OCI-LY3 (cell line): ENCODE measurements at regions not wholly inside any gene's neighbourhood (a gene's known extent, or its start where the extent isn't known, plus 50 kb on each side); places are given as distances from the start of the nearest gene placed in this dataset.
A peak's percentile ranks its signal among the peaks of the same experiment; 100 is the strongest.
"Not testable (repeated sequence)": the region's sequence is repeated elsewhere in the genome, so short reads cannot be mapped to it uniquely, and the experiment has no call there.

ENCODE experiments used
- H2AFZ ChIP-seq: fragments of 200-600, 300-600 bp; shearing (Covaris generic); 2 replicates; pipeline ENCODE4 v1.6.0; 2014; ENCODE audit warnings: antibody characterized with exemption, low read depth, low read length
- H3K27ac ChIP-seq: fragments of 200-600, 300-600 bp; sonication (generic); 2 replicates; pipeline ENCODE4 v1.5.1; 2014; ENCODE audit warnings: mild to moderate bottlenecking, low read length, moderate library complexity, mixed read lengths
- H3K27me3 ChIP-seq: fragments of 200-600, 300-600 bp; sonication (generic); 2 replicates; pipeline ENCODE4 v1.6.1; 2014; ENCODE audit warnings: low read depth, low read length, mixed read lengths
- H3K36me3 ChIP-seq: fragments of 200-600, 300-600 bp; sonication (generic); replicated peaks from 2 replicates; pipeline ENCODE3; 2014; ENCODE audit warnings: low read depth, low read length, mixed read lengths
- H3K4me1 ChIP-seq: fragments of 300-600, 200-600 bp; sonication (generic); 2 replicates; pipeline ENCODE4 v1.6.1; 2014; ENCODE audit warnings: low read length, mixed read lengths
- H3K4me2 ChIP-seq: fragments of 200-600, 300-600 bp; sonication (generic); 2 replicates; pipeline ENCODE4 v1.6.1; 2014; ENCODE audit warnings: low read length, mixed read lengths
- H3K4me3 ChIP-seq: fragments of 300-600, 200-600 bp; sonication (generic); 2 replicates; pipeline ENCODE4 v1.5.1; 2014; ENCODE audit warnings: antibody characterized with exemption, mild to moderate bottlenecking, low read length, moderate library complexity
- H3K79me2 ChIP-seq: fragments of 300-600, 200-600 bp; shearing (Covaris generic); 2 replicates; pipeline ENCODE4 v1.6.1; 2014; ENCODE audit warnings: mild to moderate bottlenecking, low read length, mixed read lengths
- H3K9ac ChIP-seq: fragments of 300-600, 200-600 bp; shearing (Covaris generic); 2 replicates; pipeline ENCODE4 v1.6.0; 2014; ENCODE audit warnings: mild to moderate bottlenecking, low read length, moderate library complexity
- H3K9me3 ChIP-seq: fragments of 200-600, 300-600 bp; shearing (Covaris generic); 2 replicates; pipeline ENCODE4 v1.6.1; 2014; ENCODE audit warnings: low read length, mixed read lengths; ENCODE audit not compliant: insufficient read depth
- H4K20me1 ChIP-seq: fragments of 200-600, 300-600 bp; sonication (generic); 2 replicates; pipeline ENCODE4 v1.6.1; 2016; ENCODE audit warnings: low read length, mixed read lengths; ENCODE audit not compliant: insufficient read depth

- not testable (repeated sequence) for H3K27ac ChIP-seq, H3K4me2 ChIP-seq, H3K4me3 ChIP-seq
Observed at GRCh38 chr3:75432885-75433284, 231.2 kb upstream of the FRG2C start.

DNA sequence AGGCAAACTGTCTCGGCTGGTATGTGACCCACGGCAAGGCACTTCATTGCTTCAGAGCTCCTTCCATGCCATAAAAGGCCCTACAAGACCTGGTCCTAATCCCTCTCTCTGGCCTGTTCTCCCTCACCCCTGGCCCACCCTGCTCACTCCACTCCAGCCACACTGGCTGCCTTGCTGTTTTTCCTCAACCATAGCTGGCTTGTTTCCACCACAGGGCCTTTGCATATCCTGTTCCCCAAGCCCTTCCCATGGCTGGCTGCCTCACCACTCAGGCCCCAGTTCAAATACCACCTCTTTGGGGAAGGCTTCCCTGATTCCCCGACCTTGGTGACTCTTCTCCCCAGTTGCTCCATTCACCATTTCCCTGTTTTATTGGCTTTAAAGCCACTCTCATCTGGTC is 230.8 kb upstream of the FRG2C start:
- not testable (repeated sequence) for H3K27ac ChIP-seq, H3K4me3 ChIP-seq, H3K36me3 ChIP-seq, H4K20me1 ChIP-seq, H3K9me3 ChIP-seq, H3K4me2 ChIP-seq, H3K4me1 ChIP-seq, H3K9ac ChIP-seq, H3K79me2 ChIP-seq, H3K27me3 ChIP-seq, H2AFZ ChIP-seq

More at GRCh38 chr3:75432885-75433284, 231.2 kb upstream of the FRG2C start:
- not testable (repeated sequence) for H3K4me1 ChIP-seq, H4K20me1 ChIP-seq, H3K9me3 ChIP-seq, H3K79me2 ChIP-seq, H2AFZ ChIP-seq, H3K9ac ChIP-seq, H3K27me3 ChIP-seq, H3K36me3 ChIP-seq

GRCh38 chr3:75434276-75434912 is 229.7 kb upstream of the FRG2C start:
- not testable (repeated sequence) for H3K27ac ChIP-seq, H3K9me3 ChIP-seq, H3K36me3 ChIP-seq, H3K79me2 ChIP-seq, H3K27me3 ChIP-seq, H2AFZ ChIP-seq, H3K4me1 ChIP-seq, H4K20me1 ChIP-seq
- Histone ChIP-seq H3K9ac (peak overlapping the region; percentile 51; the same call in 1 of the 2 replicates), H3K4me3 (peak overlapping the region; percentile 73), H3K4me2 (peak overlapping the region; percentile 43)

DNA sequence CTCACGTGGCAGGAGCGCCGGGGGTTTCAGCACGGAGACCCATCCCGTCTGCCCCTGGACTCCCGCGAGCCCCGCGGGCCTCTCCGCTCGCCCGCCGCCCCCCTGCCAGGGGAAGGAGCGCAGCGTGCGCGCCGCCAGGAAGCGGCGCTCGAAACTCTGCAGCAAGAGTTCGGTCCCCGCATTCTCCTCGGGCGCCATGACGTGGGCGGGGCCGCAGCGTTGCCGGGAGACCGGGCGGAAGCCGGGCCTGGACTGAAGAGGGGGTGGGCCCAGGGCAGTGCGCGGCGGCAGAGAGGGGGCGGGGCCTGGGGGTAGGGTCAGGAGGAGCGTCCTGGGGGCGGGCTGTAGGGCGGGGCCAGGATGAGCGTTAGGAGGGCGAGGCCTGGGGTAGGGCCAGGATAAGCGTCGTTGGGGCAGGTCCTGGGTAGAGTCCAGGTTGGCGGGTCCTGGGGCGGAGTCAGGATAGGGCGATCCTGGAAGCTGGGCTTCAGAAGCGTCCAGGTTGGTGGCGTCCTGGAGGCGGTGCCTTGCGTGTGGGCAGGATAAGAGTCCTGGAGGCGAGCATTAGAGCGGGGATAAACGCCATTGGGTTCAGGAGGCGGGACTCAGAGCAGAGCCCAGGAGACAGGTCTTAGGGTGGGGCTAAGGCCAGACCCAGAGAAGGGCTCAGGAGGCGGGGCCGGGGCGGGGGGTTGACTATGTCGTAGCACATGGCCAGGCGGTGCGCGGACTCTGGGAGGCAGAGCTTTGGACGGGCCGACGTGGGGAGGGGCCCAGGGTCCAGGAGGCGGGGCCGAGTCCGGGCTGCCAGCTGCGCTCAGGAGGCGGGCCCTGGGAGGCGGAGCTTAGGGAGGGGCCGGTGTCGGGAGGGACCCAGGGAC is 229.0 kb upstream of the FRG2C start:
- H3K9me3 ChIP-seq, H3K4me2 ChIP-seq, H2AFZ ChIP-seq, H3K79me2 ChIP-seq, H3K27me3 ChIP-seq, H4K20me1 ChIP-seq, H3K4me1 ChIP-seq, H3K36me3 ChIP-seq: not testable (repeated sequence)
- H3K27ac ChIP-seq, result peak overlapping the region; percentile 41
- H3K9ac ChIP-seq, result peak overlapping the region; percentile 52; the same call in 1 of the 2 replicates
- peak overlapping the region; percentile 73 for H3K4me3 ChIP-seq

GRCh38 chr3:75435794-75436400 is 228.2 kb upstream of the FRG2C start:
- H3K4me3 ChIP-seq, result peak overlapping the region; percentile 69
- H3K4me1 ChIP-seq, H3K9me3 ChIP-seq, H2AFZ ChIP-seq, H3K27me3 ChIP-seq, H4K20me1 ChIP-seq, H3K79me2 ChIP-seq, H3K36me3 ChIP-seq, H3K27ac ChIP-seq: not testable (repeated sequence)
- peak overlapping the region; percentile 30; the same call in 1 of the 2 replicates for H3K9ac ChIP-seq
- peak overlapping the region; percentile 41 for H3K4me2 ChIP-seq

DNA sequence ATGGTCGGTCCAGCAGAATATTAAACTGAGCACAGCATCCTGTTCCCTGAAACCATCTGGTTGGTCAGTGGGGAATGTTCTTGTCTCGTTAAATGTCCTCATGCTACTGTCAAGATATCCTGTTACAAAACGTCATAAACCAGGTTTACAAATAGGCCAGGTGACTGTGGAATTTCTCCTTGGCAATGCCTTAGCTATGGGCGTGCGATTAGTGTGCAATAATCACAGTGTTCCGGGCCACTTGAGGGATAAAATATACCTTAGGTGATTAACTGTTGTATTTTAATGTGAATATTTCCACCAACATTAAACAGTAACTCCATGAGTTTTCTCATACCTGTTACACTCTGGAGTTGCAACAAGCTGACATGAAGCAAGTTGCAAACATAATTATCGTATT is 223.1 kb upstream of the FRG2C start:
- H3K4me2 ChIP-seq, H4K20me1 ChIP-seq: not testable (repeated sequence)

DNA sequence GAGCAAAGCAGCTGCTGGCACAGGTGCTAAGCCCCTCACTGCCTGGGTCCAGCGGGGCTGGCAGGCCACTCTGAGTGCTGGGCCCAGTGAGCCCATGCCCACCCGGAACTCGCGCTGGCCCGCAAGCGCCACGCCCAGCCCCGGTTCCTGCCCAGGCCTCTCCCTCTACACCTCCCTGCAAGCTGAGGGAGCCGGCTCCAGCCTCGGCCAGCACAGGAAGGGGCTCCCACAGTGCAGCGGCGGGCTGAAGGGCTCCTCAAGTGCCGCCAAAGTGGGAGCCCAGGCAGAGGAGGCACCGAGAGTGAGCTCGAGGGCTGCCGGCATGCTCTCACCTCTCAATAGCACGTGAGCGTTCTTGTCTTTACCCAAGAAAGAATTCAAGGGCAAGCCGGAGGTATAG is 219.5 kb upstream of the FRG2C start:
- H3K36me3 ChIP-seq, H3K4me3 ChIP-seq, H4K20me1 ChIP-seq, H3K27ac ChIP-seq, H3K27me3 ChIP-seq, H3K4me2 ChIP-seq, H3K9ac ChIP-seq, H3K79me2 ChIP-seq, H2AFZ ChIP-seq, H3K4me1 ChIP-seq, H3K9me3 ChIP-seq: not testable (repeated sequence)

More for the DNA sequence above, 223.1 kb upstream of the FRG2C start:
- H3K9ac ChIP-seq, H2AFZ ChIP-seq, H3K4me1 ChIP-seq, H3K27ac ChIP-seq, H3K79me2 ChIP-seq, H3K36me3 ChIP-seq, H3K27me3 ChIP-seq, H3K4me3 ChIP-seq, H3K9me3 ChIP-seq: not testable (repeated sequence)

GRCh38 chr3:75445234-75445633 is 218.9 kb upstream of the FRG2C start:
- not testable (repeated sequence) for H2AFZ ChIP-seq, H3K4me2 ChIP-seq, H3K27me3 ChIP-seq, H3K79me2 ChIP-seq, H3K4me1 ChIP-seq, H3K27ac ChIP-seq, H3K4me3 ChIP-seq, H4K20me1 ChIP-seq, H3K9me3 ChIP-seq, H3K9ac ChIP-seq, H3K36me3 ChIP-seq

- H3K27me3 ChIP-seq, H3K79me2 ChIP-seq, H3K9me3 ChIP-seq, H4K20me1 ChIP-seq, H3K4me3 ChIP-seq, H3K9ac ChIP-seq, H3K4me1 ChIP-seq, H3K36me3 ChIP-seq, H2AFZ ChIP-seq, H3K4me2 ChIP-seq, H3K27ac ChIP-seq: not testable (repeated sequence)
Observed at GRCh38 chr3:75446948-75447347, 217.2 kb upstream of the FRG2C start.
